ENCODE measurements at regions not wholly inside any gene's neighbourhood (a gene's known extent, or its start where the extent isn't known, plus 50 kb on each side); places are given as distances from the start of the nearest gene placed in this dataset.

- H3K4me3 ChIP-seq (replicated peaks; ENCODE audit: insufficient read depth, low read length), result no peak overlapping the region
- TF ChIP-seq, protein P1, sequence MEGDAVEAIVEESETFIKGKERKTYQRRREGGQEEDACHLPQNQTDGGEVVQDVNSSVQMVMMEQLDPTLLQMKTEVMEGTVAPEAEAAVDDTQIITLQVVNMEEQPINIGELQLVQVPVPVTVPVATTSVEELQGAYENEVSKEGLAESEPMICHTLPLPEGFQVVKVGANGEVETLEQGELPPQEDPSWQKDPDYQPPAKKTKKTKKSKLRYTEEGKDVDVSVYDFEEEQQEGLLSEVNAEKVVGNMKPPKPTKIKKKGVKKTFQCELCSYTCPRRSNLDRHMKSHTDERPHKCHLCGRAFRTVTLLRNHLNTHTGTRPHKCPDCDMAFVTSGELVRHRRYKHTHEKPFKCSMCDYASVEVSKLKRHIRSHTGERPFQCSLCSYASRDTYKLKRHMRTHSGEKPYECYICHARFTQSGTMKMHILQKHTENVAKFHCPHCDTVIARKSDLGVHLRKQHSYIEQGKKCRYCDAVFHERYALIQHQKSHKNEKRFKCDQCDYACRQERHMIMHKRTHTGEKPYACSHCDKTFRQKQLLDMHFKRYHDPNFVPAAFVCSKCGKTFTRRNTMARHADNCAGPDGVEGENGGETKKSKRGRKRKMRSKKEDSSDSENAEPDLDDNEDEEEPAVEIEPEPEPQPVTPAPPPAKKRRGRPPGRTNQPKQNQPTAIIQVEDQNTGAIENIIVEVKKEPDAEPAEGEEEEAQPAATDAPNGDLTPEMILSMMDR (IDR thresholded peaks at IDR 0.05; ENCODE audit: insufficient read depth, low read length), result no peak
- TF ChIP-seq, protein P2, sequence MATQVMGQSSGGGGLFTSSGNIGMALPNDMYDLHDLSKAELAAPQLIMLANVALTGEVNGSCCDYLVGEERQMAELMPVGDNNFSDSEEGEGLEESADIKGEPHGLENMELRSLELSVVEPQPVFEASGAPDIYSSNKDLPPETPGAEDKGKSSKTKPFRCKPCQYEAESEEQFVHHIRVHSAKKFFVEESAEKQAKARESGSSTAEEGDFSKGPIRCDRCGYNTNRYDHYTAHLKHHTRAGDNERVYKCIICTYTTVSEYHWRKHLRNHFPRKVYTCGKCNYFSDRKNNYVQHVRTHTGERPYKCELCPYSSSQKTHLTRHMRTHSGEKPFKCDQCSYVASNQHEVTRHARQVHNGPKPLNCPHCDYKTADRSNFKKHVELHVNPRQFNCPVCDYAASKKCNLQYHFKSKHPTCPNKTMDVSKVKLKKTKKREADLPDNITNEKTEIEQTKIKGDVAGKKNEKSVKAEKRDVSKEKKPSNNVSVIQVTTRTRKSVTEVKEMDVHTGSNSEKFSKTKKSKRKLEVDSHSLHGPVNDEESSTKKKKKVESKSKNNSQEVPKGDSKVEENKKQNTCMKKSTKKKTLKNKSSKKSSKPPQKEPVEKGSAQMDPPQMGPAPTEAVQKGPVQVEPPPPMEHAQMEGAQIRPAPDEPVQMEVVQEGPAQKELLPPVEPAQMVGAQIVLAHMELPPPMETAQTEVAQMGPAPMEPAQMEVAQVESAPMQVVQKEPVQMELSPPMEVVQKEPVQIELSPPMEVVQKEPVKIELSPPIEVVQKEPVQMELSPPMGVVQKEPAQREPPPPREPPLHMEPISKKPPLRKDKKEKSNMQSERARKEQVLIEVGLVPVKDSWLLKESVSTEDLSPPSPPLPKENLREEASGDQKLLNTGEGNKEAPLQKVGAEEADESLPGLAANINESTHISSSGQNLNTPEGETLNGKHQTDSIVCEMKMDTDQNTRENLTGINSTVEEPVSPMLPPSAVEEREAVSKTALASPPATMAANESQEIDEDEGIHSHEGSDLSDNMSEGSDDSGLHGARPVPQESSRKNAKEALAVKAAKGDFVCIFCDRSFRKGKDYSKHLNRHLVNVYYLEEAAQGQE (IDR thresholded peaks at IDR 0.05; ENCODE audit: insufficient replicate concordance, low read depth), result no peak
- TF ChIP-seq SPI1 (IDR thresholded peaks at IDR 0.05; ENCODE audit: borderline replicate concordance, low read depth), result no peak
- no peak for TF ChIP-seq GABPA (IDR thresholded peaks at IDR 0.05; ENCODE audit: low read depth)
- TF ChIP-seq POLR2AphosphoS5 (IDR thresholded peaks at IDR 0.05; ENCODE audit: low read depth), result no peak
- H3K27me3 ChIP-seq (ENCODE audit: insufficient read depth, poor library complexity, severe bottlenecking), result no peaks in the 10 kb centered on the region
- DNase-seq (ENCODE audit: low read depth in 1 of 2, low spot score in 1 of 2), result no peak
- H3K27ac ChIP-seq (replicated peaks), result no peak overlapping the region
These were observed 607.4 kb upstream of the LRRN3 start for GRCh38 chr7:110483553-110483952.

GRCh38 chr7:110484356-110484755 lies 606.6 kb upstream of the LRRN3 start:
- no peak for DNase-seq (ENCODE audit: low read depth in 1 of 2, low spot score in 1 of 2)

GRCh38 chr7:110486549-110486948 lies 604.4 kb upstream of the LRRN3 start:
- Histone ChIP-seq H3K4me3 (replicated peaks; ENCODE audit: insufficient read depth, low read length) (no peak overlapping the region), H3K27ac (replicated peaks) (no peak overlapping the region), H3K27me3 (ENCODE audit: insufficient read depth, poor library complexity, severe bottlenecking) (no peaks in the 10 kb centered on the region)
- DNase-seq (ENCODE audit: low read depth in 1 of 2, low spot score in 1 of 2), result no peak
- no peak for TF ChIP-seq POLR2AphosphoS5 (IDR thresholded peaks at IDR 0.05; ENCODE audit: low read depth)
- TF ChIP-seq, protein P2 (IDR thresholded peaks at IDR 0.05; ENCODE audit: insufficient replicate concordance, low read depth), result no peak
- TF ChIP-seq GABPA (IDR thresholded peaks at IDR 0.05; ENCODE audit: low read depth), result no peak
- TF ChIP-seq, protein P1 (IDR thresholded peaks at IDR 0.05; ENCODE audit: insufficient read depth, low read length), result no peak
- TF ChIP-seq SPI1 (IDR thresholded peaks at IDR 0.05; ENCODE audit: borderline replicate concordance, low read depth), result no peak

More at GRCh38 chr7:110484356-110484755, 606.6 kb upstream of the LRRN3 start:
- Histone ChIP-seq H3K4me3 (replicated peaks; ENCODE audit: insufficient read depth, low read length) (no peak overlapping the region), H3K27me3 (ENCODE audit: insufficient read depth, poor library complexity, severe bottlenecking) (no peaks in the 10 kb centered on the region), H3K27ac (replicated peaks) (no peak overlapping the region)
- TF ChIP-seq, protein P1 (IDR thresholded peaks at IDR 0.05; ENCODE audit: insufficient read depth, low read length), result no peak
- TF ChIP-seq POLR2AphosphoS5 (IDR thresholded peaks at IDR 0.05; ENCODE audit: low read depth) (no peak), SPI1 (IDR thresholded peaks at IDR 0.05; ENCODE audit: borderline replicate concordance, low read depth) (no peak), GABPA (IDR thresholded peaks at IDR 0.05; ENCODE audit: low read depth) (no peak)
- TF ChIP-seq, protein P2 (IDR thresholded peaks at IDR 0.05; ENCODE audit: insufficient replicate concordance, low read depth), result no peak

Data from HL-60 (cell line).